HG03135 (cell line): ENCODE measurements at regions not wholly inside any gene's neighbourhood (a gene's known extent, or its start where the extent isn't known, plus 50 kb on each side); places are given as distances from the start of the nearest gene placed in this dataset.

Experiments
- ATAC-seq: cut with Tn5 transposase; IDR thresholded peaks from one replicate; pipeline ENCODE4 v1.9.1; 2021; ENCODE audit warnings: mild to moderate bottlenecking, moderate library complexity; ENCODE audit not compliant: unreplicated experiment

DNA sequence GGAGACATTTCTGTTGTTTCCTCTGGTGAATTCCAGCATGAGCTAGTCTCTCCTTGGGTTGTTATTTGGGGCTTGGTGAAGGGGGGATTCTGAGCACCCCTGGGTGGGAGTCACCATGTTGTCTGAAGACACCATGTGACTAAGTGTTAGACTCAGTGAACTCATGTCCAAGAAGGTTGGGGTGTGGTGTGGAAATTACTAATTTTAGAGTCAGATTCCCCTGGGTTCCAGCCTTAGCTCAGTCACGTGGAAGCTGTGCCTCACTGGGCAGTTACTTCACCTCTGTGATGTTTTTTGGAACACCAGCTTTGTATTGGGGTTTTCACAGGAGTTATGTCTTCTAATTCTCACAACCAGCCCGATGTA lies 171.5 kb downstream of the RPLP1 start:
- ATAC-seq, result no peak

DNA sequence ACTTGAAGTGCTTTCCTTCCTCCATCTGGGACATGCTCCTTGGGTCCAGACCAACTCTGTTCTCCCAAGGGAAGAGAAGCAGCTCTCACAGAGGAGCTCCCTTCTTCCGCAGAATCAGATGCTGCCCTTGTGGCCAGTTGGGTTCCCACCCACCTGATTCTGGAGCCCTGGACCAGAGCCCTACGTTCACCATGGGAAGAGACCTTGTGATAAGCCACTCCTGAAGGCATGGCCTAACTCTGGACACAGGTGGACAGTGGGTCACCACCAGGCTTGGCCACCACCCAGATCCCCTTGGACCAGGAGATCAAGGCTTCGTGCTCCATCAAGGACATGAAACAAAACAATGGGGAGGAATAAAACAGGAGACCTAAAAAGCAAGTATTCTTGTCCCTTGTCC lies 172.2 kb downstream of the RPLP1 start:
- no peak for ATAC-seq

DNA sequence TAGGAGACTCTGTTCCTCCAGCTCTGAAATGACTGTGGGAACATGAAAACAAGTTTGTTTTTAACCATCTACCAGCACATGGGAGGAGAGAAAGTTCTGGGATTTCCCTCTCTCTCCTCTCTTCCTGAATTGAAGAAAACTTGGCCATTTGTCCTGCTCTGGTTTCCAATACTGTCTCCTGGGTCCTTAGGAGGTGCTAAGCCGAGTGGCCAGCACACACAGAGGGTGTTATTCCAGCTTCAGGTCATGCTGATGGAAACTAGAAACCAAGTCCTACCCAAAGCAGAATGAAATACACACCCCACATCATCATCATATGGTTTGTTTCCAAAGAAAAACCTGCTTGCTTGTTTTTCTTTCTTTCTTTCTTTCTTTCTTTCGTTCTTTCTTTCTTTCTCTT lies 172.7 kb downstream of the RPLP1 start:
- ATAC-seq, result no peak

DNA sequence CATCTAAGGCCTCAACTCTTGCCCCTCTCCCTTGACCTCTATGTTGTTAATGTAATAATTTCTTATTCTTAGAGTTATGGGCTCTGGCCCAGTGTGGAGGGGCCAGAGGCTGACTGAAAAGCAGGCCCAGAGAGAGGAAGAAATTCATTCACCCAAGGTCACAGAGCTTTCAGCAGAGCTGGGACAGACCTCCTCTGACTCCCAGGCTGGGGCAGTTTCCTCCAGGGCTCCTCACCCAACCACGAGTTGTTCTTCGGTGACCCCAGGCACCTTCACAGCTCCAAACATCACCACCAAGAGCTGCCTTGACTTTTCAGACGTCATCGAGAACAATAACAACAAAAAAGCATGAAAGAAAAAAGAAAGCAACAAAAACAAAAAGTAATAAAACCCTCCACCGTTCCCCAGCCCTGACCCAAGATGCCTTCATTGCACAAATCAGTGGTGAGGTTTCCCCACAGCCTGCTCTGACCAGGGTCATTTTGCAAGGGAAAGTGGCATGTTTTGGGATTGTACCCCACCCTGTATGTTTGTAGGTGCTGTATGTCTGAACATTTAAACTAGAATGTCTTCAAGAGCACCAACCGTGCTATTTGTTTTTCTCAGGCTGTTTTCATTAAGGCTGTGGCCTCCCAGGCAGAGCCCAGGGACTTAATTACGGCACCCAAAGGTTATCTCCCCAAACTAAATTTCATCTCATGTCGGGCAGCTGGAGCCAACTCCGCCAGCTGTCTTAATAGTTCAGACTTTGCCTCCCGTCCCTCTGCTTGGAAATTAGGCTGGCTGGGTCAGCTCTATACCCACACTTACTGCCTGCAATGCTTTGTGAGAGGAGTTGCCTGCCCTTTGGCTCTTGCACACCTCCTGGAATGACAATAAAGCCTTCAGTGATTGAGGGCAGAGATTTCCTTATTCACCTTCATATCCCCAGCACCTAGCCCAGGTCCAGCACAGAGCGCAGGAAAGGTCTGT lies 173.8 kb downstream of the RPLP1 start:
- ATAC-seq, result no peak

DNA sequence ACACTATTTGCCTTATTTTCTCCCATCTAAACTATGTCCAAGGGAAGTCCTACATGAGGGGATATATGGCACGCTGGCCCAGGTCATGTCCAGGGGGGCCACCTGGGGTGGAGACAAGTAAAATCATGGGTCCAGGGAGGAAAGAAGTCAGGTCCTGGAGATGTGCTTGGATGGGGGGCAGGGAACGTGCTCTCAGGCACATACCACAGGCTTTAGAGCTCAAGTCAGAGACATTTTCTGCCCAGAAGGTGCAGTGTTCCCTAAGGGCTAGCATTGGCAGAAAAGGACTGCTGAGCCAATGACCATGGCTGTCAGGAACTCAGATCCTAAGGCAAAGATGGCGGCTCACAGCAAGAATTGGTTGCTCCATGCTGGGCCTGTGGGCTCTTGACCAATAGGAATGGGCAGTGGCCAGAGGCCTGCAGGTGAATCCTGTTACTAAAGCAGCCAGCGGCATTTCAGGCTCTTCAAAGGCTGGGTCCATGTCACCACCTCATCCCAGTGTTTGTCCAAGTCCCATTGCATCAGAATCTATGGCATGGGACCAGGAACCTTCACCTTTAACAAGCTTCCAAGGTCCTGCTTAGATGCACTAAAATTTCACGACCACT lies 175.0 kb downstream of the RPLP1 start:
- ATAC-seq, result no peak

DNA sequence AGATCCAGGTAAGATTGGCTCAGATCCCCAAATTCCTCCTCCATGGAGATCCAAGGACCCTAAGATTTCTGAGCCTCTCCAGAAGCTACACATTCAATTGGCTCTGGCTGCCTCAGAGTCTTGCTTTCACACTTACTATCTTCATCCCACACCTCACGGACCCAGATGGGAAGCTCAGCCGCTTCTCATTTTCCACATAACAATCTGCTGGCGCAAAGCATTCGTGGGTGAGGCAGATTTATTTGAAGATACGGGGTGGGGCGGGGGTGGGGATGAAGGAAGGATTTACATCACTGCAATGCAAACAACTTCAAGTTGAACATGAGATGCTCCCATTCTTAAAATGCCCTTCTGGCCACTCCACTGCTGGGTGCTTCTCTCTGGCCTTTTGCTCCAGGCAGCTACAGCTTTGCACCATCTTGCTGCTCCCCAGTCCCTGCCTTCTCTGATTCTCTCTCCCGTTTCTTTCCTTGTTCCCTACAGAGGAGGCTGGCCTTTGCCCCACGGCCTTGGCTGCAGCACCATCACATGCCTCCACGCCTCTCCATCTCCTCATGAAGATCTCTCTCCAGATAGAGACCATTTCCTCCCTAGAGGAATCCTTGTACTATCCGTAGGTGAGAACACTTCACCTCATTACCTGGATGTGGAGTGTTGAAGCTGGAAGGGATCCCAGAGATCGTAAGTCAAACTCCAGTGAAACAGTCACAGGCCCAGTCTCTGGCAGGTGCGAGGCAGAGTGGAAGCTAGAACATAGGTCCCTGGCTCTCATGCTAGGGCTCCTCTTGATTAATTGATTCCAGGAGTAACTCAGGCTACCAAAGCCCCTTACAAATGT lies 175.9 kb downstream of the RPLP1 start:
- no peak for ATAC-seq

DNA sequence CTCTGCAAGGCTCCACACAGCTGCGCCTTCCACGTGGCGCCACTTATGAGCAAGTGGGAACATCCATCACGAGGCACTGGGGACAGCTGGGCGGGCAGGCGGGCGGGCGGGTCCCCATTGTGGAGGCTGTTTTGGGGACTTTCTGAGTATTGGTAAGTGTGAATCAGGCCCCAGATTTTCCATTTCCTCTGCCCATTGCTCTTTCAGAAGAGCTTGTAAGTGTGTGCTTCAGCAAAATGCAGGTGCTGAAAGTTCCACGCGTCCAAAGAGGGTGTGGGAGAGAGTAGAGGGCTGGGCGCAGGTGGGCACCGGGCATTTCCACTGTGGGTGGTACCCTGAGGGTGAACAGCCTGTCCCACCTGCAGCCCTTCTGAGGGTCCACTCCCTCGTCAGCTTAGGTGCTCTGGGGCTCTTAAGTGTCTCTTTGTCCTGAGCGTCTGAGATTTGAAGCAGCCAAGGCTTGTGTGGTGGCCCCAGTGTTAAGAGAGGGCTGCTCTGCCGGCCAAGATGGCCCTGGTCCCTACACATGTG lies 177.1 kb downstream of the RPLP1 start:
- no peak for ATAC-seq

DNA sequence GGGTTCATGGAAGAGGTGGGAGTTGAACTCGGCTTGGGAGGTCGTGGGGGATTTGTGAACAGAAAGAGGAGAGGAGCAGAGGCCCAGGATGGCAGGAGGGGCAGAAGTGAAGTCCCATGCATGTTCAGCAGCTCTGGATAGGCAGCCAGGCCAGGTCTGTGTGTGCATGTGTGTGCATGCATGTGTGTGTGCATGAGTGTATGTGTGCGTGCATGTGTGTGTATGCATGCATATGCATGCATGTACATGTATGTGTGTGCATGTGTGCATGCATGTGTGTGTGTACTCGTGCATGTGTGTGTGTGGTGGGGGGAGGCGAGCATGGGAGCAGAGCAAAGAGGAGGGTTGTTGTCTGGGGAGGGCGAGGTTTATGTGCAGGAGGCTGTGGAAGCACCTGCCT lies 178.4 kb downstream of the RPLP1 start:
- ATAC-seq, result no peak

DNA sequence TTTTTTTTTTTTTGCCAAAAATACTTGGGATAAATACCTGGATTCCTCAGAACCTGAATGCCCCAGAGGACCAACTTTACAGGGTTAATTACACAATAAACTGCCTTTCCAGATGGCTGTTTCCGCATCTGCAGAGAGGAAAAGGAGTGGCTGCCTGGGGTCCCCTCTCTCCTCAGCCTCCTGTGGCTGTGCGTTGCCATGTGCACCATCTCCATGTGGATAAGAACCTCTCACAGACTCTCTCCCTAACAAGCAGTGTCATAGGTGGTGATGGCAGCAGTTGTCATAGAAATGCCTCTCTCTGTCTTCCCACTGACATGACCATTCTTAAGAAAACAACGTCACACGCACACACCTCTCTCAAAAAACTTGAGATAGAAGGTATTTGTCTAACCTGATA lies 179.4 kb downstream of the RPLP1 start:
- no peak for ATAC-seq

DNA sequence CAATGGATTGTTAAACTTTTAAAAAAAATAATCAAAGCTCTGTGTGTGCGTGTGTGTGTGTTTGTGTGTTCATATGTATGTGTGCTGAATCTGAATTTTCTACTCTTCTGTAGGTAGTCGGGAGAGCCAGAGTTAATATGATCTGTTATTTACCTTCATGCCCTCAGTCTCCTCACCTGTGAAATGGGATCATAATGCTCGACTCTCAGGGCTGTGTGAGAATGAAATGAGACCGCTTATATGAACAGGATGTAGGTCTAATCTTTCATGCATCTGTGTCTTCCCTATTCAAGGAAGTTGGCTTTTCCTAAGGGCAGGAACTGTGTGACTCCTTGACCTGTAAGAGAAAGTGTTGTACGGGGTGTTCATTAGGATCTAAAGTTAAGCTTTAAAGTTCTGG lies 182.2 kb downstream of the RPLP1 start:
- no peak for ATAC-seq

DNA sequence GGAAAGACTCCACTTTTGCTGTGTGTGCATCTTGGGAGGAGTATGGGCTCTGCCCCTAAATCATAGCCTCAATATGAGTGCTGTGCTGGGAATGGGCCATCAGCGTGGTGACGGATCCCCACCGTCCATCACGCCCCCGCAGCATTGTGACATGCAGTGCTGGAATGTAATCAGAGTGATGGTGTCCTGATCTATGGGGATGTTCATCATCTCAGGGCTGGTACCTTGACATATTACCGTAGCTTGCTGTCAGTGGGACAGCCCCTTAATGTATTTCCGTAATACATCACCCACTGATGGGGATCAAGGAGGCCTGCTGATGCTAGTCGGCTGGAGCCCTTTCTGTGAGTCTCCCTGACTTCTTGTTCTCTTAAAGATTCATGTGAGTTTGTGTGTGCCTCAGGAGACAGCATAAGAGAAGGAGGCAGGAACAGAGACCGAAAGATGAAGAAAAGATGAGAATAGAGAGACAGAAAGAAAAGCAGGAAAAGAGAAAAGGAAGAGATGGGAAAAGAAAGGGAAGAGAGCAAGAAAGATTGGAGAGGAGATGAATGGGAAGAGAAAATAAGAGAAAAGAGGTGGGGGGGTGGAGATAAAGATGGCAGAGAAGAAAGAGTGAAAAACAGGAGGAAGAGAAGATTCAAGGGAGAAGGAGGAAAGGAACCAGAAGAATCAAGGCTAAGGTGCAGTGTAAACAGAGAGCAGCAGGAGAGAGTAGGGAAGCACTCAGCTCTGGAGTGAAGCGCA lies 183.7 kb downstream of the RPLP1 start:
- ATAC-seq, result no peak

DNA sequence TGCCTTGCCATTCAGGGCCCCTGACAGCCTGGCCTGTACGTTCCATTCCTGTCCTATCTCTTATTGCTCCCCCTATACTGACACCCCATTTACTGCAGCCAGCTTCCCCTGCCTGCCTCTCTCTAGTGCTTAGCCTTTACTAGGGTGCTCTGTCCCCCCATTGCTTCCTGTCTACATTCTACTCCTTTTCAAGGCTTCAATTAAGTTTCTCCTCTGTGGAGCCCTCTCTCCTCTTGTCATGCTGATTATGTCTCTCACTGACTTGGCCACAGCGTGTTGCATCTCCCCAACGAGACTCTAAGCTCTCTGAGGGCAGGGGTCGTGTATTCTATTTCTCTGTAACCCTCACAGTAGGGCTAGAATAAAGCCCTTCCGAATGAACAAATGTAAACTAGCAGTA lies 185.2 kb downstream of the RPLP1 start:
- ATAC-seq, result no peak

DNA sequence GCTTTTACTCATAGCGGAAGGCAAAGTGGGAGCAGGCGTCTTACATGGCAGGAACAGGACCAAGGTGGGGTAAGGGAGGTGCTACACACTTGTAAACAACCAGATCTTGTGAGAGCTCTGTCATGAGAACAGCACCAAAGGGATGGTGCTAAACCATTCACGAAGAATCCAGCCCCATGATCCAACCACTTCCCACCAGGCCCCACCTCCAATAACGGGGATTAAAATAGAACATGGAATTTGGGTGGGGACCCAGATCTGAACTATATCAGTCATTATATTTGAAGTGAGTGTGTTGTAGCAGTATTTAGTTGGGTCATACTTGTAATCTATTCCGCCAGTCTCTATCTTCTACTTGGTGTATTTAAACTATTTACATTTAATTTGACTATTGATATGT lies 190.9 kb downstream of the RPLP1 start:
- no peak for ATAC-seq

DNA sequence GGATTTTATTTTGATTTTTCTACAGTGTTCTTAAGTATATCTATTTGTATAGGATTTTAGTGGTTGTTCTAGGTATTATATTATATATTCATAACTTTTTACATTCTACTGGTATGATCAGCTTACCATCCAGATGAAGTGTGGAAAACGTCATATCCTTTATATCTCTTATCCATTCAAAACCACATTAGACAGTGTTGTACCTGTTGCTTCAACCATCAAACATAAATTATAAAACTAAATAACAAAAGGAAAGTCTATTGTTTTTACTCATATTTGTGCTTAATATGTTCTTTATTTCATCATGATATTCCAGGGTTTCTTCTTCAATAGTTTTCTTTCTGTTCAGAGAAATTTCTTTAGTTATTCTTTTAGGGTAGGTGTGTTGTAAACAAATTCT lies 191.4 kb downstream of the RPLP1 start:
- ATAC-seq, result no peak

DNA sequence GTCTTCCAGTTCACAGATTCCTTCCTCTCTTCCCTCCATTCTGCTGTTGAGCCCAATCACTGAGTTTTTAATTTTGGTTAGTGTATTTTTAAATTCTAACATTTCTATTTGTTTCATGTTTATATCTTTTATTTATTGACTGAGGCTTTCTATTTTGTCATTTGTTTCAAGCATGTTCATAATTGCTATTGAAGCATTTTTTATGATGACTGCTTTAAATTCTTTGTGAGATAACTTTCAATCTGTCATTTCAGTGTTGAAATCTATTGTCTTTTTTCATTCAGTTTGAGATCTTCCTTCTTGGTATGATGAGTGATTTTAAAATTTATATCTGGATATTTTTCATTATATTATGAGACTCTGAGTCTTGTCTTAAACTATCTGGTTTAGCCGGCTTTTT lies 192.3 kb downstream of the RPLP1 start:
- ATAC-seq, result no peak

DNA sequence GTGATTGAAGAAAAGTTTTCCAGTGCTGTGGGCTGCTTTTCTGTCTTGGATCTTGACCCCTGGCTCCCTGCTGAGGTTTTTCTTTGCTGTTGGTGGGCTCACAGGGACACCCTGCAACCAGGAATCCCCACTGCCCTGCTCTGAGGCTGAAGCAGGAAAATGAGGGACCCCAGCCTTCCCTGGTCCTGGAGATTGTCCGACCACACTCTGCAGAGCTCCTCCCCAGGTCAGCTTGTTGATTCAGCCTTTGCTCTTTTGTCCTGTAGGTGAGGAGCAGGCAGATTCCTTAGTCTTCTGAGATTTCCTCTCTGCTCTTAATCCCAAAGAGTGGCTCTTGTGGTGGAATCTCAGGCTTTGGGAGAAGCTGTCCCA lies 194.5 kb downstream of the RPLP1 start:
- ATAC-seq, result no peak

DNA sequence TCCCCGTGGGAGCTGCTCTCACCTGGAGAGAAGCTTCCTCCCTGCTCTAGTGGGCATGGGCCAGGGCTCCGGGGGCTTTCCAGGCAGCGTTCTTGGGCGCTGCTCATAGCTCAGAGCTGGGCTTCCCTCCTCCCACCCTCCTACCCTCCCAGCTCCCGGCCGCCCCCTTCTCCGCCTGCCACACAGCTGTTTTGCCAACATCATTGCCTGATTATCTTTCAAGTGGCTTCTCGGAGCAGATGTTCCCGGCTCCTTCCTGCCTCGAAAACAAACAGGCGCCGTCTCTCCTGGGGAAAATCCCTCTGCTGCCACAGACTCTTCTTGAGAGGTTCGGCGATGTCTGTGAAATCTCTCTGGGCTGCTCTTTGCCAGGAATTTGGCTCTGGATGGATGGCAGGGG lies 195.6 kb downstream of the RPLP1 start:
- ATAC-seq, result no peak

DNA sequence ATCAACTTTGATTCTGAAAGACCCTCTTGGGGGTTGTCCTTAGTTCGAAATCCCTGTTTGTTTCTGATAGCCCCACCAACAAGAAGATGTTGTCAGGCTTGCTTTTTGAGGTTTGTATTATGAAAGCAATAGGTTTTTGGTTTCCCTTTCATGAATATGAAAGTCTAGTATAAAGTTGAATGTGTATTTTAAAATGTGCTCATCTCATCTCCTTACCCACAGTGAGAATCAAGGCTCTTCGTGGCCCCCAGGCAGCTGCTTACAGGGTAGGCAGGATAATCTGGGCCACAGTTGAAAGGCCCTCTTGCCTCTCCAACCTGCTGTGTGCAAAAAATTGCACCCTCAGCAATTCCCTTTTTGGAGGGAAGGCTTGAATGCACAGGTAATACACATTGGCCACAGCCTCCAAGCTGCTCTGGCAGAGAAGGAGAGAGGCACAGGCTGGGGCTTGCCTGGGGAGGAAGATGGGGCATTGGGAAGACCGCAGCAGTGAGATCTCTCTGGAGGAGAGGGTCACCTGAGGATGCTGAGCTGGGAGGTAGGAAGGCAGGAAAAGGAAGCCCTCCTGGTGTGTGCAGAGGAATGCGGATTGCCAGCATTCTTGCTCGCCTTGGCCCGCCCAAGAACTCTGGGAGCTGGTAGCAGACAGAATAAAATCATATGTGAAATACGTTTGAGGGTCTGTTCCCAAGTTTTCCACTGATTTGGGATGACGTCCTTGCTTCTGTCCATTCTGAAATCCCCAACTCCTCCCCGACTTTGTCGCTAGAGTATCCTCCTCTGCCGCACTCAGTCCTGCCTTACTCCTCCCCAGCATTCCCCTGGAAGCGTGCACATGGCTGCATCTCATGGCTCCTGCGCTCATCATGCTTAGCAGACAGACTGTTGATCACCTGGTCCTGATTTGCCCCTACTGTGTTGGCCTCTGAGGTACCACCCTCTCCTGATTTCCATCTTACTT lies 196.4 kb downstream of the RPLP1 start:
- no peak for ATAC-seq

DNA sequence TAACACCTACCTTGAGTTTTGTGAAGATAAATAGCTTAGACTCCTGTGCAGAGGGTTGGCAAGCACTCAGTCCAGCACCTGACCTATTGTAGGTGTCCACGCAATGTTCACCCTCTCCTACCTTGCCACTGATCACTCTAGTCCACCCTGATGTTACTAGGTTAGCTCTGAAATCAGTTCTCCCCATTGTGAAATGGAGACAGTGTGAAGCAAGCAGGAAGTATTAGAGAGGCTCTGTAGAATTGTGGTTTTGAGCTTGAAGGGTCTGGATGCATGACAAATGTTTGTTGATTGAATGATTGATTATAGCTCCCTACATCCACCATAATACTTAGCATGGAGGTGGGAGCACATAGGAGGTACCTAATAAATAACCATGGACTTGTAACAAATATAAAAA lies 199.7 kb downstream of the RPLP1 start:
- no peak for ATAC-seq
